ENCODE measurements at regions not wholly inside any gene's neighbourhood (a gene's known extent, or its start where the extent isn't known, plus 50 kb on each side); places are given as distances from the start of the nearest gene placed in this dataset.

GRCh38 chr16:27686926-27687325 is 137.0 kb downstream of the KATNIP start:
- TF ChIP-seq CTCF (IDR thresholded peaks at IDR 0.05): no peak
- H3K36me3 ChIP-seq: peaks cover 9% of the 10 kb centered on the region
- intact Hi-C loops (cut with DNase I): no loop called here
- H3K27me3 ChIP-seq (ENCODE audit: low read depth): no peaks in the 10 kb centered on the region
- H3K9me3 ChIP-seq: no peaks in the 10 kb centered on the region
- DNase-seq (no peak), ATAC-seq (no peak)
- no peak overlapping the region for H3K27ac ChIP-seq
- no peaks in the 10 kb centered on the region for H3K4me1 ChIP-seq
- no peak overlapping the region for H3K4me3 ChIP-seq

- Histone ChIP-seq H3K4me1 (no peaks in the 10 kb centered on the region), H3K27ac (no peak overlapping the region), H3K27me3 (ENCODE audit: low read depth) (no peaks in the 10 kb centered on the region), H3K9me3 (no peaks in the 10 kb centered on the region), H3K4me3 (no peak overlapping the region), H3K36me3 (peaks cover 4% of the 10 kb centered on the region)
- intact Hi-C loops (cut with DNase I): no loop called here
- ATAC-seq: no peak
- no peak for DNase-seq
- TF ChIP-seq CTCF (IDR thresholded peaks at IDR 0.05): no peak
Observed at GRCh38 chr16:27687605-27688004, 137.7 kb downstream of the KATNIP start.

GRCh38 chr16:27689711-27690110 is 139.8 kb downstream of the KATNIP start:
- intact Hi-C loops (cut with DNase I): no loop called here
- Histone ChIP-seq H3K36me3 (no peaks in the 10 kb centered on the region), H3K4me1 (no peaks in the 10 kb centered on the region), H3K4me3 (no peak overlapping the region), H3K27me3 (ENCODE audit: low read depth) (no peaks in the 10 kb centered on the region), H3K27ac (no peak overlapping the region), H3K9me3 (no peaks in the 10 kb centered on the region)
- no peak for TF ChIP-seq CTCF (IDR thresholded peaks at IDR 0.05)
- ATAC-seq (no peak), DNase-seq (no peak)

- Histone ChIP-seq H3K27me3 (ENCODE audit: low read depth) (no peaks in the 10 kb centered on the region), H3K36me3 (no peaks in the 10 kb centered on the region), H3K27ac (no peak overlapping the region), H3K4me1 (no peaks in the 10 kb centered on the region), H3K9me3 (no peaks in the 10 kb centered on the region), H3K4me3 (no peak overlapping the region)
- intact Hi-C loops (cut with DNase I): no loop called here
- peak; percentile 43 to 66 for ATAC-seq
- no peak for DNase-seq
- TF ChIP-seq CTCF (IDR thresholded peaks at IDR 0.05): peak; percentile 49
Observed at GRCh38 chr16:27690608-27691007, 140.7 kb downstream of the KATNIP start.

GRCh38 chr16:27691721-27692120 is 141.8 kb downstream of the KATNIP start:
- no peak overlapping the region for H3K4me3 ChIP-seq
- intact Hi-C loops (cut with DNase I): no loop called here
- no peaks in the 10 kb centered on the region for H3K4me1 ChIP-seq
- H3K9me3 ChIP-seq: no peaks in the 10 kb centered on the region
- DNase-seq (no peak), ATAC-seq (no peak)
- no peak for TF ChIP-seq CTCF (IDR thresholded peaks at IDR 0.05)
- H3K27ac ChIP-seq: no peak overlapping the region
- no peaks in the 10 kb centered on the region for H3K27me3 ChIP-seq (ENCODE audit: low read depth)
- no peaks in the 10 kb centered on the region for H3K36me3 ChIP-seq

- no peak for TF ChIP-seq CTCF (IDR thresholded peaks at IDR 0.05)
- DNase-seq: no peak
Observed at GRCh38 chr16:27692576-27692975, 142.6 kb downstream of the KATNIP start.

More at GRCh38 chr16:27692576-27692975, 142.6 kb downstream of the KATNIP start:
- intact Hi-C loops (cut with DNase I): no loop called here
- no peaks in the 10 kb centered on the region for H3K9me3 ChIP-seq
- no peak overlapping the region for H3K4me3 ChIP-seq
- H3K27ac ChIP-seq: no peak overlapping the region
- no peaks in the 10 kb centered on the region for H3K4me1 ChIP-seq
- H3K27me3 ChIP-seq (ENCODE audit: low read depth): no peaks in the 10 kb centered on the region
- ATAC-seq: no peak
- H3K36me3 ChIP-seq: no peaks in the 10 kb centered on the region

Data from lower lobe of right lung (tissue), 2 donors.